MM.1S (cell line): ENCODE measurements at regions not wholly inside any gene's neighbourhood (a gene's known extent, or its start where the extent isn't known, plus 50 kb on each side); places are given as distances from the start of the nearest gene placed in this dataset.

Experiments
- EZH2phosphoT487 ChIP-seq: fragments of 300-600 bp; sonication (generic); IDR thresholded peaks from 2 replicates; pipeline ENCODE4 v1.6.1; 2018; ENCODE audit warnings: antibody characterized with exemption, low read length
- TF ChIP-seq, protein P1 (sequence below): fragments of 300-600 bp; sonication (generic); IDR thresholded peaks from 2 replicates; pipeline ENCODE4 v1.5.1; 2016; ENCODE audit warnings: antibody characterized with exemption, low read length, mixed read lengths

- TF ChIP-seq, protein P1, sequence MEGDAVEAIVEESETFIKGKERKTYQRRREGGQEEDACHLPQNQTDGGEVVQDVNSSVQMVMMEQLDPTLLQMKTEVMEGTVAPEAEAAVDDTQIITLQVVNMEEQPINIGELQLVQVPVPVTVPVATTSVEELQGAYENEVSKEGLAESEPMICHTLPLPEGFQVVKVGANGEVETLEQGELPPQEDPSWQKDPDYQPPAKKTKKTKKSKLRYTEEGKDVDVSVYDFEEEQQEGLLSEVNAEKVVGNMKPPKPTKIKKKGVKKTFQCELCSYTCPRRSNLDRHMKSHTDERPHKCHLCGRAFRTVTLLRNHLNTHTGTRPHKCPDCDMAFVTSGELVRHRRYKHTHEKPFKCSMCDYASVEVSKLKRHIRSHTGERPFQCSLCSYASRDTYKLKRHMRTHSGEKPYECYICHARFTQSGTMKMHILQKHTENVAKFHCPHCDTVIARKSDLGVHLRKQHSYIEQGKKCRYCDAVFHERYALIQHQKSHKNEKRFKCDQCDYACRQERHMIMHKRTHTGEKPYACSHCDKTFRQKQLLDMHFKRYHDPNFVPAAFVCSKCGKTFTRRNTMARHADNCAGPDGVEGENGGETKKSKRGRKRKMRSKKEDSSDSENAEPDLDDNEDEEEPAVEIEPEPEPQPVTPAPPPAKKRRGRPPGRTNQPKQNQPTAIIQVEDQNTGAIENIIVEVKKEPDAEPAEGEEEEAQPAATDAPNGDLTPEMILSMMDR = no peak
- TF ChIP-seq EZH2phosphoT487 = no peak
Observed at GRCh38 chr2:122643725-122644329, 888.4 kb downstream of the TSN start.
